ENCODE measurements at regions not wholly inside any gene's neighbourhood (a gene's known extent, or its start where the extent isn't known, plus 50 kb on each side); places are given as distances from the start of the nearest gene placed in this dataset.

- H3K4me1 ChIP-seq (ENCODE audit: control insufficient read depth, insufficient read depth, low read length) = no peaks in the 10 kb centered on the region
- no peak for DNase-seq (ENCODE audit: low read depth, low spot score)
- no CpG with 5 or more reads among the region's 2 CpGs for WGBS (ENCODE audit: insufficient coverage, insufficient read length)
- no peaks in the 10 kb centered on the region for H3K36me3 ChIP-seq (ENCODE audit: control insufficient read depth, insufficient read depth, low read length)
- no peak overlapping the region for H3K27ac ChIP-seq (ENCODE audit: low read length)
- no peak overlapping the region for H3K4me3 ChIP-seq (ENCODE audit: low read length)
- H3K27me3 ChIP-seq (ENCODE audit: control insufficient read depth, insufficient read depth, low read length) = no peaks in the 10 kb centered on the region
- H3K9me3 ChIP-seq (ENCODE audit: control insufficient read depth, insufficient read depth, low read length) = no peaks in the 10 kb centered on the region
Observed at GRCh38 chr1:61627365-61627764, 97.6 kb downstream of the TM2D1 start.

- Histone ChIP-seq H3K27ac (ENCODE audit: low read length) (no peak overlapping the region), H3K36me3 (ENCODE audit: control insufficient read depth, insufficient read depth, low read length) (no peaks in the 10 kb centered on the region), H3K9me3 (ENCODE audit: control insufficient read depth, insufficient read depth, low read length) (no peaks in the 10 kb centered on the region), H3K27me3 (ENCODE audit: control insufficient read depth, insufficient read depth, low read length) (no peaks in the 10 kb centered on the region), H3K4me3 (ENCODE audit: low read length) (no peak overlapping the region), H3K4me1 (ENCODE audit: control insufficient read depth, insufficient read depth, low read length) (no peaks in the 10 kb centered on the region)
- WGBS (ENCODE audit: insufficient coverage, insufficient read length) = no CpG with 5 or more reads among the region's 2 CpGs
- DNase-seq (ENCODE audit: low read depth, low spot score) = no peak
Observed at GRCh38 chr1:61626816-61627215, 98.1 kb downstream of the TM2D1 start.

GRCh38 chr1:61623852-61624251, 101.1 kb downstream of the TM2D1 start:
- no peaks in the 10 kb centered on the region for H3K9me3 ChIP-seq (ENCODE audit: control insufficient read depth, insufficient read depth, low read length)

GRCh38 chr1:61620536-61620935, 104.4 kb downstream of the TM2D1 start:
- WGBS (ENCODE audit: insufficient coverage, insufficient read length) = no CpG with 5 or more reads among the region's 5 CpGs
- DNase-seq (ENCODE audit: low read depth, low spot score) = no peak

More at GRCh38 chr1:61623852-61624251, 101.1 kb downstream of the TM2D1 start:
- WGBS (ENCODE audit: insufficient coverage, insufficient read length) = no CpG with 5 or more reads among the region's 2 CpGs
- Histone ChIP-seq H3K4me1 (ENCODE audit: control insufficient read depth, insufficient read depth, low read length) (no peaks in the 10 kb centered on the region), H3K36me3 (ENCODE audit: control insufficient read depth, insufficient read depth, low read length) (no peaks in the 10 kb centered on the region), H3K4me3 (ENCODE audit: low read length) (no peak overlapping the region), H3K27ac (ENCODE audit: low read length) (no peak overlapping the region), H3K27me3 (ENCODE audit: control insufficient read depth, insufficient read depth, low read length) (no peaks in the 10 kb centered on the region)
- no peak for DNase-seq (ENCODE audit: low read depth, low spot score)

GRCh38 chr1:61618755-61619154, 106.2 kb downstream of the TM2D1 start:
- no peaks in the 10 kb centered on the region for H3K9me3 ChIP-seq (ENCODE audit: control insufficient read depth, insufficient read depth, low read length)
- no peaks in the 10 kb centered on the region for H3K36me3 ChIP-seq (ENCODE audit: control insufficient read depth, insufficient read depth, low read length)
- no peak for DNase-seq (ENCODE audit: low read depth, low spot score)
- WGBS (ENCODE audit: insufficient coverage, insufficient read length) = no CpG with 5 or more reads among the region's 7 CpGs
- no peaks in the 10 kb centered on the region for H3K27me3 ChIP-seq (ENCODE audit: control insufficient read depth, insufficient read depth, low read length)
- H3K27ac ChIP-seq (ENCODE audit: low read length) = no peak overlapping the region
- no peaks in the 10 kb centered on the region for H3K4me1 ChIP-seq (ENCODE audit: control insufficient read depth, insufficient read depth, low read length)
- H3K4me3 ChIP-seq (ENCODE audit: low read length) = no peak overlapping the region

More at GRCh38 chr1:61620536-61620935, 104.4 kb downstream of the TM2D1 start:
- no peak overlapping the region for H3K4me3 ChIP-seq (ENCODE audit: low read length)
- H3K27me3 ChIP-seq (ENCODE audit: control insufficient read depth, insufficient read depth, low read length) = no peaks in the 10 kb centered on the region
- H3K9me3 ChIP-seq (ENCODE audit: control insufficient read depth, insufficient read depth, low read length) = no peaks in the 10 kb centered on the region
- no peaks in the 10 kb centered on the region for H3K4me1 ChIP-seq (ENCODE audit: control insufficient read depth, insufficient read depth, low read length)
- H3K36me3 ChIP-seq (ENCODE audit: control insufficient read depth, insufficient read depth, low read length) = no peaks in the 10 kb centered on the region
- H3K27ac ChIP-seq (ENCODE audit: low read length) = no peak overlapping the region

- no peaks in the 10 kb centered on the region for H3K36me3 ChIP-seq (ENCODE audit: control insufficient read depth, insufficient read depth, low read length)
- H3K4me3 ChIP-seq (ENCODE audit: low read length) = no peak overlapping the region
- DNase-seq (ENCODE audit: low read depth, low spot score) = no peak
- no peaks in the 10 kb centered on the region for H3K27me3 ChIP-seq (ENCODE audit: control insufficient read depth, insufficient read depth, low read length)
- no peaks in the 10 kb centered on the region for H3K4me1 ChIP-seq (ENCODE audit: control insufficient read depth, insufficient read depth, low read length)
- WGBS (ENCODE audit: insufficient coverage, insufficient read length) = no CpG with 5 or more reads among the region's 2 CpGs
- H3K9me3 ChIP-seq (ENCODE audit: control insufficient read depth, insufficient read depth, low read length) = no peaks in the 10 kb centered on the region
- no peak overlapping the region for H3K27ac ChIP-seq (ENCODE audit: low read length)
Observed at GRCh38 chr1:61618193-61618592, 106.7 kb downstream of the TM2D1 start.

- H3K36me3 ChIP-seq (ENCODE audit: control insufficient read depth, insufficient read depth, low read length) = no peaks in the 10 kb centered on the region
- no CpG with 5 or more reads among the region's 3 CpGs for WGBS (ENCODE audit: insufficient coverage, insufficient read length)
- no peaks in the 10 kb centered on the region for H3K4me1 ChIP-seq (ENCODE audit: control insufficient read depth, insufficient read depth, low read length)
- no peak overlapping the region for H3K27ac ChIP-seq (ENCODE audit: low read length)
- no peaks in the 10 kb centered on the region for H3K27me3 ChIP-seq (ENCODE audit: control insufficient read depth, insufficient read depth, low read length)
- H3K9me3 ChIP-seq (ENCODE audit: control insufficient read depth, insufficient read depth, low read length) = no peaks in the 10 kb centered on the region
- no peak for DNase-seq (ENCODE audit: low read depth, low spot score)
- no peak overlapping the region for H3K4me3 ChIP-seq (ENCODE audit: low read length)
Observed at GRCh38 chr1:61616830-61617229, 108.1 kb downstream of the TM2D1 start.

GRCh38 chr1:61612602-61613001, 112.3 kb downstream of the TM2D1 start:
- no peak for DNase-seq (ENCODE audit: low read depth, low spot score)
- Histone ChIP-seq H3K4me3 (ENCODE audit: low read length) (no peak overlapping the region; the same call in 1 of the 2 replicates), H3K27ac (ENCODE audit: low read length) (no peak overlapping the region), H3K4me1 (ENCODE audit: control insufficient read depth, insufficient read depth, low read length) (no peaks in the 10 kb centered on the region), H3K27me3 (ENCODE audit: control insufficient read depth, insufficient read depth, low read length) (no peaks in the 10 kb centered on the region), H3K36me3 (ENCODE audit: control insufficient read depth, insufficient read depth, low read length) (no peaks in the 10 kb centered on the region), H3K9me3 (ENCODE audit: control insufficient read depth, insufficient read depth, low read length) (no peaks in the 10 kb centered on the region)
- WGBS (ENCODE audit: insufficient coverage, insufficient read length) = no CpG with 5 or more reads among the region's 3 CpGs

GRCh38 chr1:61609040-61609439, 115.9 kb downstream of the TM2D1 start:
- H3K36me3 ChIP-seq (ENCODE audit: control insufficient read depth, insufficient read depth, low read length) = no peaks in the 10 kb centered on the region
- H3K9me3 ChIP-seq (ENCODE audit: control insufficient read depth, insufficient read depth, low read length) = no peaks in the 10 kb centered on the region
- H3K4me1 ChIP-seq (ENCODE audit: control insufficient read depth, insufficient read depth, low read length) = 0 out of 2 replicates have a peak, but pooled peaks cover 2% of the 10 kb centered on the region
- H3K27me3 ChIP-seq (ENCODE audit: control insufficient read depth, insufficient read depth, low read length) = no peaks in the 10 kb centered on the region
- no peak for DNase-seq (ENCODE audit: low read depth, low spot score)
- no peak overlapping the region for H3K4me3 ChIP-seq (ENCODE audit: low read length)
- H3K27ac ChIP-seq (ENCODE audit: low read length) = no peak overlapping the region
- WGBS (ENCODE audit: insufficient coverage, insufficient read length) = no CpG with 5 or more reads among the region's 3 CpGs

GRCh38 chr1:61607448-61607847, 117.5 kb downstream of the TM2D1 start:
- H3K9me3 ChIP-seq (ENCODE audit: control insufficient read depth, insufficient read depth, low read length) = no peaks in the 10 kb centered on the region
- no peak overlapping the region for H3K4me3 ChIP-seq (ENCODE audit: low read length)
- 0 out of 2 replicates have a peak, but pooled peaks cover 2% of the 10 kb centered on the region for H3K4me1 ChIP-seq (ENCODE audit: control insufficient read depth, insufficient read depth, low read length)
- H3K27ac ChIP-seq (ENCODE audit: low read length) = no peak overlapping the region
- no peaks in the 10 kb centered on the region for H3K36me3 ChIP-seq (ENCODE audit: control insufficient read depth, insufficient read depth, low read length)
- no peak for DNase-seq (ENCODE audit: low read depth, low spot score)
- H3K27me3 ChIP-seq (ENCODE audit: control insufficient read depth, insufficient read depth, low read length) = no peaks in the 10 kb centered on the region
- WGBS (ENCODE audit: insufficient coverage, insufficient read length) = no CpG with 5 or more reads among the region's 7 CpGs

- DNase-seq (ENCODE audit: low read depth, low spot score) = no peak
- no peak overlapping the region for H3K4me3 ChIP-seq (ENCODE audit: low read length)
- no peaks in the 10 kb centered on the region for H3K9me3 ChIP-seq (ENCODE audit: control insufficient read depth, insufficient read depth, low read length)
- 0 out of 2 replicates have a peak, but pooled peaks cover 2% of the 10 kb centered on the region for H3K4me1 ChIP-seq (ENCODE audit: control insufficient read depth, insufficient read depth, low read length)
- no peak overlapping the region for H3K27ac ChIP-seq (ENCODE audit: low read length)
- no peaks in the 10 kb centered on the region for H3K36me3 ChIP-seq (ENCODE audit: control insufficient read depth, insufficient read depth, low read length)
- no peaks in the 10 kb centered on the region for H3K27me3 ChIP-seq (ENCODE audit: control insufficient read depth, insufficient read depth, low read length)
- WGBS (ENCODE audit: insufficient coverage, insufficient read length) = no CpG with 5 or more reads among the region's 15 CpGs
Observed at GRCh38 chr1:61606448-61607312, 118.3 kb downstream of the TM2D1 start.

Measured in iPS DF 6.9 (cell line).